ENCODE measurements at regions not wholly inside any gene's neighbourhood (a gene's known extent, or its start where the extent isn't known, plus 50 kb on each side); places are given as distances from the start of the nearest gene placed in this dataset.

DNA sequence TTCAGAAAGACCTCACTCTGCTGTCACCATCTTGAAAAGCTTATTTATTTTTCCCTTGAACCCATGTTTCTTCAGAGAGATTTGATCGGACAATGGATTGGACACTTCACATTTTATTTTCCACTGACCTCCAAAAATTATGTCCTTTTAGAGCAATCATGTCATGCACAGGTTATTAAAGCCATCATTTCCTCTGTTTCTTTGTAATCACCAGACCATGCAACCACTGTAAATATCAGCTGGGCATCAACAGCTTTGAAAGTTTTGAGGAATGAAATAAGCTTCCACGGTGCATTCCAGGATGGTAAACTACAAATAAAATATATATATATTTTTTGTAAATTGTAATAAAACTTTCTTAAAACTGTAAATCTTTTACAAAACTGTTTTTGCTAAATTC lies 144.1 kb upstream of the ADAMTS5 start:
- Histone ChIP-seq H3K9me3 (no peaks in the 10 kb centered on the region), H3K4me3 (no peak overlapping the region), H3K27ac (no peak overlapping the region), H3K4me1 (no peaks in the 10 kb centered on the region), H3K36me3 (no peaks in the 10 kb centered on the region), H3K27me3 (no peaks in the 10 kb centered on the region)
- TF ChIP-seq EP300 (IDR thresholded peaks at IDR 0.05): no peak
- no peak for TF ChIP-seq POLR2A (IDR thresholded peaks at IDR 0.05)
- no peak for TF ChIP-seq CTCF (IDR thresholded peaks at IDR 0.05)
- no peak for TF ChIP-seq POLR2AphosphoS5 (IDR thresholded peaks at IDR 0.05)
- intact Hi-C loops (cut with DNase I; ENCODE audit: low total_unique reads): no loop called here
- WGBS, 5 donors: 43 to 69% (median 61%) methylated on average over 2 of the region's 2 CpGs
- no peak for DNase-seq

- DNase-seq: no peak
- intact Hi-C loops (cut with DNase I; ENCODE audit: low total_unique reads): no loop called here
- Histone ChIP-seq H3K4me1 (no peaks in the 10 kb centered on the region), H3K27me3 (no peaks in the 10 kb centered on the region), H3K4me3 (no peak overlapping the region), H3K27ac (no peak overlapping the region), H3K36me3 (no peaks in the 10 kb centered on the region), H3K9me3 (no peaks in the 10 kb centered on the region)
- TF ChIP-seq EP300 (IDR thresholded peaks at IDR 0.05): no peak
- TF ChIP-seq CTCF (IDR thresholded peaks at IDR 0.05): no peak
- no peak for TF ChIP-seq POLR2AphosphoS5 (IDR thresholded peaks at IDR 0.05)
- TF ChIP-seq POLR2A (IDR thresholded peaks at IDR 0.05): no peak
- WGBS, 5 donors: 45 to 77% (median 59%) methylated on average over 2 of the region's 2 CpGs
Observed at GRCh38 chr21:27108701-27109100, 141.8 kb upstream of the ADAMTS5 start.

DNA sequence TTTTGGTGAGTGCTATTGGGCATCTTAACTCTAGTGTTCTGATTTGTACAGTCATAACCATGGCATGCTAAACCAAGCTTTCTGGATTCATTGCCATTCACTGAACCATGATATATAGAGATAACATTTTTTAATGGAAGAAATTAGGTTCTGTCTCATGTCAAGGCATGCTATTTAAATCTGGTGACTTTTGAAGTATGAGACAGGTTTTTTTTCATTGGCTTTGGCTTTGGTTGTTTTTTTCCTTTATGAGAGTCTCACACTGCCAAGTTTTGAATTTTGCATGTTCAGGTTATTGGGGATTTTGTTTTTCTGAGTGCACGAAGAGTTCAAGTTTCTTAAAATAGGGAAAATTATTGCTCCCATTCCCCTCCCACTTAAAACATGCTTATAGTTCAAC lies 141.3 kb upstream of the ADAMTS5 start:
- Histone ChIP-seq H3K4me1 (no peaks in the 10 kb centered on the region), H3K27ac (no peak overlapping the region), H3K4me3 (no peak overlapping the region), H3K9me3 (no peaks in the 10 kb centered on the region), H3K36me3 (no peaks in the 10 kb centered on the region), H3K27me3 (no peaks in the 10 kb centered on the region)
- TF ChIP-seq POLR2A (IDR thresholded peaks at IDR 0.05): no peak
- TF ChIP-seq CTCF (IDR thresholded peaks at IDR 0.05): no peak
- no peak for TF ChIP-seq EP300 (IDR thresholded peaks at IDR 0.05)
- TF ChIP-seq POLR2AphosphoS5 (IDR thresholded peaks at IDR 0.05): no peak
- intact Hi-C loops (cut with DNase I; ENCODE audit: low total_unique reads): no loop called here
- WGBS, 5 donors: 70 to 93% (median 84%) methylated on average over 1 of the region's 1 CpG
- DNase-seq: peak in 1 of 2 donors; percentile 50

- Histone ChIP-seq H3K9me3 (no peaks in the 10 kb centered on the region), H3K36me3 (no peaks in the 10 kb centered on the region), H3K4me1 (no peaks in the 10 kb centered on the region), H3K27me3 (no peaks in the 10 kb centered on the region), H3K4me3 (no peak overlapping the region), H3K27ac (no peak overlapping the region)
- WGBS, 5 donors: 31 to 54% (median 46%) methylated on average over 5 of the region's 5 CpGs
- intact Hi-C loops (cut with DNase I; ENCODE audit: low total_unique reads): no loop called here
- TF ChIP-seq POLR2A (IDR thresholded peaks at IDR 0.05): no peak
- no peak for TF ChIP-seq EP300 (IDR thresholded peaks at IDR 0.05)
- no peak for TF ChIP-seq CTCF (IDR thresholded peaks at IDR 0.05)
- no peak for TF ChIP-seq POLR2AphosphoS5 (IDR thresholded peaks at IDR 0.05)
- peak in 1 of 2 donors; percentile 19 for DNase-seq
Observed at GRCh38 chr21:27104846-27105431, 138.1 kb upstream of the ADAMTS5 start.
